HG02759 (cell line): ENCODE measurements at regions not wholly inside any gene's neighbourhood (a gene's known extent, or its start where the extent isn't known, plus 50 kb on each side); places are given as distances from the start of the nearest gene placed in this dataset.
"Not testable (repeated sequence)": the region's sequence is repeated elsewhere in the genome, so short reads cannot be mapped to it uniquely, and the experiment has no call there.

Experiments used
- ATAC-seq: cut with Tn5 transposase; IDR thresholded peaks from one replicate; pipeline ENCODE4 v1.9.1; 2021; ENCODE audit warnings: mild to moderate bottlenecking, moderate library complexity; ENCODE audit not compliant: unreplicated experiment

DNA sequence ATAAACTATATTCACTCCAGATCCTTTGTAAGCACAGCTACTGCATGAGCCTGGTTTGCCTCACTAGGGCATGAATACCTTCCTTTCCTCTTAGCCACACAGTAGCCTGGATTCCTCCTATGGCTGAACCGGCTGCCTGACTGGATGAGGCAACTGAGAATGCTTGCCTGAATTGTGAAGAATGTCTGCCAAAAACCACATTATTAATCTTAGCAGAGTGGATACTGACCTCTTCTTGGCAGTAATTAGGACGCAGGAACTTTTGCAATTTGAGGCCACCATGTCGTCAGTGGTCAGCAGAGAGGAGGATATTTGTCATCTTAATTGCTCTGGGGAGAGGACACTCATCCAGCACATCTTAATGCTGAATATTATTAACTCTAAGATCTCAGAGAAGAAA is 651.8 kb upstream of the GOT2 start:
- no peak for ATAC-seq

DNA sequence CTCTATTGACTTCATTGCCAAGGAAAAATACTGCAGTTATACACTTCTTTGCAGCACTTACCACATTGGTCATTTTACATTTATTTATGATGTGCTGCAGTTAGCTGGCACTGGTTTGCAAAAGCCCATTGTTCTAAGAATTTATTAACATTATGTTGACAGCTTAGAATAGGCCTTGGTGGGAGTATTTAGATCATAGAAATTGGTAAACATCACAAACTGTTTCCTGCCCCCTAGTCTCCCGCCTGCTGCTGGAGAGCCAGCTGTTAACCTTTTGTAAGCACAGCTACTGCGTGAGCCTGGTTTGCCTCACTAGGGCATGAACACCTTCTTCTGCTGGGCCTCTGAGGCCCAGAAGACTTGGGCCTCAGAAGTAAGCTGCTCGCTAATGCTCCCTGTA is 651.4 kb upstream of the GOT2 start:
- no peak for ATAC-seq

DNA sequence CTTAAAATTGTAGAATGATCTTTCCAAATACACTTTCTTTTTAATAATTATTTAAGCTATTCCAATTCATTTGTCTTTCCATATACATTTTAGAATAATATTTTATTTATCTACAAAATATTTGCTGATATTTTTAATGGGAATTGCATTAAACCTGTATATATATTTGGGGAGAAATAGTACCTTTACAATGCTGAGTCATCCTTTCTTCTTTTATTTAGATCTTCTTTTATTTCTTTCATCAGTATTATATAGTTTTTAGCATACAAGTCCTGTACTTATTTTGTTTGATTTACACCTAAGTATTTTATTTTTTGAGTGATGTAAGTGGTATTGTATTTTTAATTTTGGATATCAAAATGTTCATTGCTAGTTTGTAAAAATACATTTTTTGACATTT is 639.5 kb upstream of the GOT2 start:
- ATAC-seq: no peak

DNA sequence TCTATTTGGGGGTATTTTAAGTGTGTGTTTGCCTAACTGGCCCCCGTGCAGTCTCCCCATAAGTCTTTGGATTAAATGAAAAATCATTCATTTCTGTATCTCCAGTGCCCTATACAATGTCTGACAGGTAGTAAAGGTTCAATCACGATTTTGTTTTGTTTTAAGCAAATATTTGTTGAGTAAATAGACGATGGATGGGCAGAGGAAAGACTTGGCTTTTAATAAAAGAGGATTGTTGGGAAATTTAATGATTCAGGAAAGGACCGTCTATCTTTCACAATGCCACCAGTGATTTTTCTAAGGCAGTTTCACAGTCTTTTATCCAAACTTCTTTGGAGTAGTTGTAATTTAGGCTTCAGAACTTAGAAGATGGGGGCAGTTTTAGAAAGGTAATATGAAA is 636.6 kb upstream of the GOT2 start:
- ATAC-seq: no peak

DNA sequence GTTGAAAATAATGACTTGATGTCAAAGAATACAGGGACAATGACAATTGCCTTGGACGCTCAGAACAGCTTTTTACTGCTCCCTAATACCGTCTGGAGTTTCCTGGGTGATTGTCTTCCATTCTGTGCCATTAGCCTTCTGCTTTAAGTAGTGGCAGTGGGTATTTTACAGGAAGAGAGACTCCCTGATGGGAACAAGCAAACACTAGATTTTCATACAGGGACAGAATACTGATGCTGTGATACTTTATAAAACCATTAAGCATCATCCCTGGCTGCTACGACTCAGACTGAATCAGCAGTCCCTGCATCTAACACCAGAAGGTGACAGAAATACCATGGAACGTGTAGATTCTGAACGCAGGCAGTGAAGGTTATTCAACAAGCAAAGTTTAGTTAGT is 635.4 kb upstream of the GOT2 start:
- ATAC-seq: no peak

DNA sequence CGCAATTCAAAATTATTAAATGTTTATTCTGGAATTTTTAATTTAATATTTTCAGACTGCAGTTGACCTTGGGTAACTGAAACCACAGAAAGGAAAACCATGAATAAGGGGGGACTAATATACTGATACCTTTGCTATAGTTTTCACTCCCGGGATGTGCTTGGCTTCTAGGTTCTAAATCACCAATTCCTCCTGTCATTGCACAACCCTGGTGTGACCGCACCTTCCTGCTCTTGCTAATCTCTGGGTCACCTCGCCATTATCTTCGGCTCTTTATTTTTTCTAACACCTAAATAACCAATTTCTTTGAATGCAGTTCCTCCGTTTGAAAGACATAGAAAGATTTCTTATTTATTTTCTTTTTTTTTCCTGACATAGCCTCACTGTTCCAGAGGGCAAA is 634.5 kb upstream of the GOT2 start:
- ATAC-seq: no peak

DNA sequence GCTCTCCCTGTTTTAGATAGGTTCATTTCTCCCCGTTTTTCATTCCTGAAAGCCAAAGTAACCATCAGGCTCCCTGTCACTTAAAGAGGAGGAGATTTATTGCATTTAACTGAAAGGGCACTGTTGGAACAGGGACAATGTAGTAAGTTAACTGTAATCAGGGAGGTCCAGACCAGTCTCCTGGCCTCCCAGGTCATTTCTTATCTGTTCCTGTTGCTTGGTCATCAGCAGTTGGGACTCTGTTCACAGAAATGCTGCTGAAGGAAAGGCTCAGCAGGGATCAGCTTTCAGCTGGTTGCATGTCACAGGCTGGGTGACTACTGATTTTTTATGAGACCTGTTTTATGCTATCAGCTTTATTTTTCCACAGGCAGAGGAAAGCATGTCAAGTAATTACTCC is 622.6 kb upstream of the GOT2 start:
- no peak for ATAC-seq

DNA sequence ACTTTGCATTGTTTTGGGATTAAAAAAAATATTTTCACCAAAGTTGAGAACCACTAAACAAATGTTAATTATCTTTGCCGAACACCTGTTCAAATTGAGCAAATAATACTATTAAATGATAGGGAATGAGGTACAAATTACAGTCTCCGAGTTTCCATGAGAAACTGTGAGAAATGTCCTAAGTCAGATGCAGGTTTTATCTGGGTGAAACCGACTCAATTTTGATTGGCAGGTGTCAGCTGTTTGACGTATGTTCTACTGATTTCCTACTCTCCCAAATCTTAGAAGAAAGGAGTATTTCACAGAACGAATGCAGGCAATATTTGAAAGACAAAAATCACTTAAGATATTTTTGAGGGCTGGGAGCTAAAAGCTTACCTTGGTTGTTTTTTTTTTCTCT is 622.0 kb upstream of the GOT2 start:
- ATAC-seq: no peak

DNA sequence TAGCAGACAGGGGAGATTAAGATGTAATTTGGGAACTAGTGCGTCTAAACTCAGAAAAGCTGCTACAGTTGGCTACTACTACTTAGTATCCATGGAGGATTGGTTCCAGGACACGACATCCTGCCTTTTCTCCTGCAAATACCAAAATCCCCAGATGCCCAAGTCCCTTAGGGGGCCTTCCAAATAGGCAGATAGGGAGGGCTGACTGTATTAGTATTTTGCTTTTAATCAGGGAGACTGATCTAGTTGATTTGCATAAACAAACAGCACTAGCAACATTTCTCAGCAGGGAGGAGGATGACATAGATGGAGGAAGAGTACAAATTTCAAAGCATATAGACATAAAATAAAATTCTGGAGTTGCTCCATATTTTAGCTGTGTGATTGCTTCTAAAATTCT is 621.6 kb upstream of the GOT2 start:
- no peak for ATAC-seq

DNA sequence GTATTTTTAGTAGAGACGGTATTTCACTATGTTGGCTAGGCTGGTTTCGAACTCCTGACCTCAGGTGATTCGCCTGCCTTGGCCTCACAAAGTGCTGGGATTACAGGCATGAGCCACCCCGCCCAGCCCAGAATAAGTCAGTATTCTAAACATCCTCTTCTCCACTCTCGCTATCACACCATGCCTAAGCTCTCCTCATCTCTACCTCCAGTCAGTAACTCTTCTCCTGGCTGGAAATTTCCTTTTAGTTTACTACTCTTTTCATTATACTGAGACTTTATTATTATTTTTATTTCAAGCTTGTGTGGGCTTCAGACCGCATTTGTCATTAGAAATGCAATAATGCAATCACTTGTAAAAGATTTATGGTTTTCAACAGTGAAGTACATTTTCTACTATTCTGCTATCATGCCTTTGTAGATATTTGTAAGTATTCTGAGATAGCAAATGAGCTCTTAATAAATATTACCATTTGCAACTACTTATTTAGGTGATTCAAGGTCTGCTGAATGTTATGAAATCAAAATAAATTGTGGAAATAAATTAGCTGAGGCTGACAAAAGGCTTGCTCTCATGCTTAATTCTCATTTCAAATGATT is 617.3 kb upstream of the GOT2 start:
- ATAC-seq: no peak

DNA sequence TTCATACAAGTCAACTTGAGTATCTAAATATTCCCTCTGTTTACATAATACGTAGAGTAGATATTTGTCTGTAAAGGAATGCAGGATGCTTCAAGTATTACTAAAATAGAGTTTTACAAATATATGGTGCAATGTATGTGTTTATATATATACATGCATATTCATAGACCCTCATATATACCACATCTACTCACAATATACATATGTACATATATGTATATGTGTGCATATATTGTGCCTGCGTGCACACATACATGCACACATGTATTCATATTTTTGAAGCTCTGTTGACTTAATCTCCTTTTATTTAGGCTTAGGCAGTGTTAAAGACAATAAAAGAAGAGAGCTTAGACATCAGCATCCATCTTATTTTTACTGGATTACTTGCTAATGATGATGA is 616.6 kb upstream of the GOT2 start:
- no peak for ATAC-seq

DNA sequence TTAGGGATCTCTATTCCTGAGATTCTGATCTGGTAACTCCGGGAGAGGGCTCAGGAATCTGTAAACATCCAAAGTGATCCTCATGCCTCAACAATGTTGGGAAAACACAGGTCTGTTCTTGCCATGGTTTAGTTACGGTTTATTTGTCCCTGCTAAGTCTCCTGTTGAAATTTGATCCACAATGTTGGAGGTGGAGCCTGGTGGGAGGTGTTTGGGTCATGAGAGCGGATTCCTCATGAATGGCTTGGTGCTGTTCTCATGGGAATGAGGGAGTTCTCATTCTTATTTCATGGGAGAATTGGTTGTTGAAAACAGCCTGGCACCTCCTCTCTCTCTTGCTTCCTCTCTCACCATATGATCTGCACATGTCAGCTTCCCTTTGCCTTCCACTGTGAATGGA is 608.6 kb upstream of the GOT2 start:
- no peak for ATAC-seq

DNA sequence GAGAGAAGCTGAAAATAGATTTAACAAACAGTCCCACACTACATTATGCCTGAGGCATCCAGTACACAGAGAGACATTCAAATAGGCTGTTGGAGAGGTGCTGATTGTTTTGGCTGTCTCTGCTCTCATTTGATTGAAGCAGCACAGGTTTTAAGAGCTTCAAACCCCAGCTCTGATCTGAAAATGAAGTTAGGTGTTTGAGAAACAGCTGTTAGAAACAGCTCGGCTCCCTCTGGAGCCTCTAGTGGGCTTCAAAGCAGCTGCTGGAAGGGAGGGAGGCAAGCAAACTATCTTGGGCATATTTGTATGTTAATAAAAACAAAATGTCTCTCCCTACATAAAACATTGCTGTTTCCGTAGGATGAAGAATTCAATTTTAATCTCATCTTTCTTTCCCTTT is 607.3 kb upstream of the GOT2 start:
- no peak for ATAC-seq

DNA sequence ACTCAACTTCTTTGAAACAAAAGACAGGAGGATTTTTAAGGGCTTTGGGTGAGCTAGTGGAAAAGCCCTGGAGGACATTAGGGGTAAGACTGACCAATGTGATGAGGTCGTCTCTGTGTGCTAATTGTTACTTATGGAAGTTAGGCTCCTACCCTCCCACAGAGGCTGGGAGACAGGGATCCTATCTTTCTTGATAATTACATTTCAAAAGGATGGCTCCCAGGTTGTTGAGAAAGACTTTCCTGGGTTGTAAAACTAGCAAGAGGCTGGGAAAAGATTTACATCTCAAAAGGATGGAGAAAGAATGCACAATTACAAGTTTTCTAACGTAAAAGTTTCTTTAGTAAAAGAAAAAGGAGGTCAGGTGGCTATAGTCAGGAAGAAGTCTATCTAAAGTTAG is 605.8 kb upstream of the GOT2 start:
- ATAC-seq: no peak

DNA sequence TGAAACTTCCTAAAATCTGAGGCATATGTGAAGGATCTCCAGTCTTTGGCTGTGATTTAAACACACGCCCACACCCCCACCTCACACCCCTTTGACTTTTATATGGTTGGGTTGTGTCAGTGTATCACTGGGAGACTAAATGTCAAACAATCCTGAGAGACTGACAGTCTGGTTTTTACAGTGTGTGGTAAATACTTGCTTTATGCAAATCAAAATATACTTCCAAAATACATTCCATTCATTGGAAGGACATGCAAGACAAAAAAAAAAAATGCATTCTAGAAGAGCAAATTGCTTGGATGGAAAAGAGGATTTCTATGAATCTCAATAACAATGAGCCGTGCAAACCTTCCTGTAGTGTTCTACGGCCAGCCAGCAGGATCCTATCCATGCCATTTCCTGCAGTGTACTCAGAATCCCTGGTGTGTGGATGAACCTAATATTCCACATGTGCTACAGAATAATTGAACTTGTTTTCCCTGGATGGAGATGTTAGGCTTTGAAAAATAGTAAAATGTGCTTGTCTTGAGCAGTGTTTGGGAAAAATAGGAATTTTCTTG is 602.1 kb upstream of the GOT2 start:
- ATAC-seq: no peak

DNA sequence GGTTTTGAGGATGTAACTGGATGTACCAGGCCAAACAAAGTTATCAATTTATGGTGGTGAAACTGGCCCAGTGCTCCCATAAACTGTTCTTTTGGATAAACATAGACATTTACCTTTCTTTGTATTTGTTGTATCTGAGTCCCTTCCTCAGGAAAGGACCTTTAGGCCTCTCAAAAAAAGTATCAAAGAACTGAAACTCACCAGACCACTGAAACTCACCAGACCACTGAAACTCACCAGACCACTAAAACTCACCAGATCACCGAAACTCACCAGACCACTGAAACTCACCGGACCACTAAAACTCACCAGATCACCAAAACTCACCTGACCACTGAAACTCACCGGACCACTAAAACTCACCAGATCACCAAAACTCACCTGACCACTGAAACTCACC is 597.6 kb upstream of the GOT2 start:
- ATAC-seq: not testable (repeated sequence)

DNA sequence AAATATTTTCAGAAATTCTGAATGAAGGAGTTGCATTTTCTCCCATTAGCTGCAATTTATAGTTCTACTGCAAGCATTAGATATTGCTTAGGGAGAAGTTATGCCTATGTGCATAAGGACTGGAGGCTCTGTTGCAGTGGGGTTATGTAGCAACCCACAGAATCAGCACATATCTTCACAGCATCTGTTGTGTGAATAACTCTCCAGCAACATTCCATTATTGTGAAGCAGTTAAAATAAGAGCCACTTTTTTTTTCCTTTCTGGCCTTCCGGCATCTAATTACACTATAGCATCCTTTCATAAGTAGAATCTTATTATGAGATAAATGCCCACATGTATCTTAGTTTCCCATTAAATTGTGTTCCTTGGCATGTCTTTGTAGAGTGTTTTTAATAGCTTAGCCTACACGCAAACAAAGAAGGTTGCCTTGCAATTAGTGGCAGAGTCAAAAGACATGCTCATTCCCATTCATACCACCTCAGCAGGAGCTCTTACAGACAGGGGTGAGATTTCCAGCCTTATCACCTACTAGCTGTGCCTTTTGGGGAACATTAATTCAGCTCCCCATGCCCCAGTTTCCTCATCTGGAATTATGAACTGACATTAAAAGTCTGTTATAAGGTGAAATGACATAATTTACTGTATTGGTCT is 596.0 kb upstream of the GOT2 start:
- ATAC-seq: no peak

DNA sequence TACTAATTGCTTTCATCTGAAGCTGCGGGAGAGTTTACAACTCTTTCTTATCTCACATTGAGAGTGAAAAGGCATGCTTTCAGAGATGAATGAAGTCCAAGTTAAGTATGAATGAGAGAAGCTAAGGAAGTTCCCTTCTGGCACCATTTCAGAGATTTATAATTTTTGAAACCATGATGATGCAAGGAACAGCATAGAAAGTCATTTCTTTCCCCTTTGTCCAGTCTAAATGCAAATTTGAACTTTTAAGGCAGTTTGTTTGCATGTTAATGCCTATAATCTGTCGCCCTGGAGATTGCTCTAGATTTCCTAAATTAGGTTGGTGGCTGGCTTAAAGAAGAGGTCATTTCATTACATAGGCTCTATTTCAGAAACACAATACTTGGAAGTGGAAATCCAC is 594.8 kb upstream of the GOT2 start:
- no peak for ATAC-seq

DNA sequence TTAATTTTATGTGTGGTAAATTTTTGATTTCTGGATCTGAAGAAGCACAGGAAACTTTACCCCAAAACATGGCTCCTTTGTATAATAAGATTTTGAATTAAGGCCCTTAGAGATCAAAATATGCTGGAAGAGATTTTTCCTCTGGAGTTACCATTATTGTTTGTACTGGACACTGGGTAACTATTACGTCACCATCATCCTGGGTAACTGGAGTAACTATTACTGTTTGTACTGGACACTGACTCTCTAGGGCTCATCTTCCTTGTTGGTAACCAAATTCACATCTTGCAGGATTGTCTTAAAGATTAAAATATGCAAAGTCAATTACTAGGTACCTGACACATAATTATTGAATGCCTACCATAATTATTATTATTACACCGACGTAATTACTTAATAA is 593.8 kb upstream of the GOT2 start:
- no peak for ATAC-seq

DNA sequence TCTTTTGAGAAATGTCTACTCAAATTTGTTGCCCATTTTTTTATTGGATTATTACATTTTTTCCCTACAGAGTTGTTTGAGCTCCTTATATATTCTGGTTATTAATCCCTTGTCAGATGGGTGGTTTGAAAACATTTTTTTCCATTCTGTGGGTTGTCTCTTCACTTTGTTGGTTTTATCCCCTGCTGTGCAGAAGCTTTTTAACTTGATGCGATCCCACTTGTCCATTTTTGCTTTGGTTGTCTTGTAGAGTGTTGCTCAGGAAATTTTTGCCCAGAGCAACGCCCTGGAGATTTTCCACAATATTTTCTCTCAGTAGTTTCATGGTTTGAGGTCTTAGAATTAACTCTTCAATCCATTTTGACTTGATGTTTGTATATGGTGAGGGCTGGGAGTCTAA is 592.8 kb upstream of the GOT2 start:
- no peak for ATAC-seq

DNA sequence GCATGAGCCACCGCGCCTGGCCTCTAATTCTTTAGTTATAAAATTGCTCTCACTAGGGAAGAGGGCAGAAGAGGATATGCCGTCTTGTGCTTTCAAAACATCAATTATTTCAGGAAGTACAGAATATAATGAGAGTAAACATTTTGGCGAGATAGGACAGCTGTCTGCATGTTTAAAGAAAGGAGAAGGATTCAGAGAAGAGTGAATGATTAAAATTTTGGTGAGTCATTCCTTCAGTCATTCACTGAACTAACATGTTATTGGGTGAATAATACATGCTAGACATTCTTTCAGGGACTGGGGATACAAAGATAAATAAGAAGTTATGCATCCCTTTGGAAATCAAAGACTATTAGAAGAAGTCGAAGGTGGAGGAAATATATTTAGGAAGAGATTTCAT is 590.3 kb upstream of the GOT2 start:
- no peak for ATAC-seq

DNA sequence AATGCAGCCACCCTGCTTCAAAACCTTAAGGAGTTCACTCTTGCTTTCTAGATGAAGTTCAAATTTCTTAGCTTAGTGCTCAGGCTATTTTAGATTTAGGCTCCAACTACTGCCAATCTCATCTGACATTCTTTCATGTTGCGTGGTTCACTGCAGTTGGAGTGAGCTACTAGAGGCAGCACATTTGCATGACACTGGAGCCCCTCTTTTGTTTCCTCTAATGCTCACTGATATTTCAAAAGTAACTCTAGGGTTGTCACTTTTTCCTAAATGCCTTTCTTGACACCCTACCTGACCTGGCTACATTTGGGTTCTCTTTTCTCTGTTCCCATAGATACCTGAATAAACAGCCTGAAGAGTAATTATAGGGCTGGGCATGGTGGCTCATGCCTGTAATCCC is 586.5 kb upstream of the GOT2 start:
- no peak for ATAC-seq

DNA sequence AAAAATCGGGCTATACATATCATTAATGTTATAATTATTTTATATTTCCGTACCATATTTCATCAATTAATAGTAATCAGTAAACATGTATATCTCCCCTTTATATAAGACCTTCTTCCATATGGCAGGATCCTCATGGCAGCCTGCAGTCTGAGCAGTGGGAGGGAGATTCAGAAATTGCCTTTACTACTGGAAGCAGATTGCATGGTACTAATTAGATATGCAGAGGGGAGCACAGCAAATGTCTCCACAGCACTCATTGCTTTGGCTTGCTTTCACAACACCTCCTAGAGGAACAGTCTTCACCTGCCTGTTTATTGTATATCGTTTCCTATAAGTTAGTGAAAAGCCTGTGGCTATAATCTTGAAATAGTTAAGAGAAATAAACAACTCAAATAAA is 585.8 kb upstream of the GOT2 start:
- no peak for ATAC-seq
